Mesendoderm (in vitro differentiated cells): ENCODE measurements at regions not wholly inside any gene's neighbourhood (a gene's known extent, or its start where the extent isn't known, plus 50 kb on each side); places are given as distances from the start of the nearest gene placed in this dataset.
"Not testable (repeated sequence)": the region's sequence is repeated elsewhere in the genome, so short reads cannot be mapped to it uniquely, and the experiment has no call there.

Experiments
- DNase-seq: peaks from one replicate; pipeline ENCODE4 v3.0.0; 2013
- H2AK5ac ChIP-seq: 2 replicates; pipeline ENCODE4 v1.6.1; 2013; ENCODE audit warnings: low read length, inconsistent platforms
- H2BK120ac ChIP-seq: 2 replicates; pipeline ENCODE4 v1.6.1; 2013; ENCODE audit warnings: low read depth, mild to moderate bottlenecking, low read length, moderate library complexity, mixed read lengths
- H2BK15ac ChIP-seq: replicated peaks from 2 replicates; pipeline ENCODE4 v1.6.1; 2013; ENCODE audit warnings: low read depth, mild to moderate bottlenecking, moderate library complexity
- H2BK5ac ChIP-seq: 2 replicates; pipeline ENCODE4 v1.6.1; 2013; ENCODE audit warnings: low read length, inconsistent platforms
- H3K18ac ChIP-seq: 2 replicates; pipeline ENCODE4 v1.6.1; 2013; ENCODE audit warnings: mild to moderate bottlenecking, low read length, mixed read lengths
- H3K23ac ChIP-seq: one replicate; pipeline ENCODE4 v1.6.1; 2013; ENCODE audit warnings: low read length
- H3K27ac ChIP-seq: 2 replicates; pipeline ENCODE4 v1.5.1; 2013; ENCODE audit warnings: low read depth, mild to moderate bottlenecking, inconsistent platforms, low read length, moderate library complexity
- H3K27me3 ChIP-seq: 2 replicates; pipeline ENCODE4 v1.6.1; 2013; ENCODE audit warnings: low read length, control low read depth, mild to moderate bottlenecking, inconsistent platforms; ENCODE audit not compliant: insufficient read depth, poor library complexity
- H3K36me3 ChIP-seq: 2 replicates; pipeline ENCODE4 v1.6.1; 2013; ENCODE audit warnings: low read length, inconsistent platforms; ENCODE audit not compliant: control insufficient read depth, insufficient read depth
- H3K4ac ChIP-seq: one replicate; pipeline ENCODE4 v1.6.1; 2013; ENCODE audit warnings: low read depth, mild to moderate bottlenecking, low read length, moderate library complexity
- H3K4me1 ChIP-seq: 2 replicates; pipeline ENCODE4 v1.6.1; 2013; ENCODE audit warnings: low read depth, low read length, inconsistent platforms; ENCODE audit not compliant: control insufficient read depth
- H3K4me2 ChIP-seq: 2 replicates; pipeline ENCODE4 v1.6.1; 2013; ENCODE audit warnings: low read length
- H3K4me3 ChIP-seq: 2 replicates; pipeline ENCODE4 v1.5.1; 2013; ENCODE audit warnings: mild to moderate bottlenecking, low read length
- H3K56ac ChIP-seq: one replicate; pipeline ENCODE4 v1.6.1; 2013; ENCODE audit warnings: low read length
- H3K79me1 ChIP-seq: 2 replicates; pipeline ENCODE4 v1.6.1; 2013; ENCODE audit warnings: low read length, inconsistent platforms
- H3K79me2 ChIP-seq: 2 replicates; pipeline ENCODE4 v1.6.1; 2013; ENCODE audit warnings: mild to moderate bottlenecking, low read length; ENCODE audit not compliant: control insufficient read depth, insufficient read depth
- H3K9ac ChIP-seq: 2 replicates; pipeline ENCODE4 v1.6.1; 2013; ENCODE audit warnings: low read length, inconsistent platforms
- H4K5ac ChIP-seq: one replicate; pipeline ENCODE4 v1.6.1; 2013; ENCODE audit warnings: low read length
- H4K8ac ChIP-seq: one replicate; pipeline ENCODE4 v1.6.1; 2013; ENCODE audit warnings: low read depth, mild to moderate bottlenecking, control low read depth, low read length, moderate library complexity
- WGBS: extraction: QIAGEN DNeasy Blood & Tissue Kit; methylation state at CpG from one replicate; pipeline ENCODE4 v1.1.7; 2013; ENCODE audit warnings: low lambda C conversion rate, missing lambda C conversion rate; ENCODE audit not compliant: insufficient coverage; ENCODE audit errors: extremely low coverage; 5-methylcytosine and 5-hydroxymethylcytosine counted together

- not testable (repeated sequence) for DNase-seq, H3K27me3 ChIP-seq, H3K27ac ChIP-seq, H4K5ac ChIP-seq, H2AK5ac ChIP-seq, H3K4me2 ChIP-seq, H3K79me2 ChIP-seq, H3K79me1 ChIP-seq, H3K36me3 ChIP-seq, H3K18ac ChIP-seq, H3K4me3 ChIP-seq, H3K56ac ChIP-seq, H2BK120ac ChIP-seq, H3K4ac ChIP-seq, H3K9ac ChIP-seq, H3K23ac ChIP-seq, H2BK15ac ChIP-seq, H3K4me1 ChIP-seq, H4K8ac ChIP-seq, H2BK5ac ChIP-seq
- WGBS: no CpG with 5 or more reads among the region's 6 CpGs
Measured at GRCh38 chr12:31882682-31883081, 76.5 kb upstream of the RESF1 start.

GRCh38 chr12:31880340-31880739, 78.9 kb upstream of the RESF1 start:
- Histone ChIP-seq H2BK5ac (peak overlapping the region; percentile 100), H2AK5ac (peak overlapping the region; percentile 100), H4K5ac (peak overlapping the region; percentile 71), H3K4me1 (peaks cover 18% of the 10 kb centered on the region), H3K56ac (peak overlapping the region; percentile 89), H3K79me1 (no peaks in the 10 kb centered on the region), H3K27ac (peak overlapping the region; percentile 96), H3K9ac (peak overlapping the region; percentile 13), H4K8ac (no peak overlapping the region), H3K36me3 (no peaks in the 10 kb centered on the region), H3K27me3 (no peaks in the 10 kb centered on the region), H2BK120ac (peak overlapping the region; percentile 100), H2BK15ac (no peak overlapping the region), H3K4ac (no peak overlapping the region), H3K23ac (no peak overlapping the region), H3K4me3 (no peak overlapping the region), H3K18ac (peak overlapping the region; percentile 99), H3K79me2 (no peaks in the 10 kb centered on the region), H3K4me2 (no peak overlapping the region)
- peak; percentile 95 for DNase-seq

- H4K5ac ChIP-seq: no peak overlapping the region
- no peak overlapping the region for H2BK15ac ChIP-seq
- no peaks in the 10 kb centered on the region for H3K79me2 ChIP-seq
- peak overlapping the region; percentile 99 for H3K4ac ChIP-seq
- peak overlapping the region; percentile 94 for H3K27ac ChIP-seq
- peaks cover 24% of the 10 kb centered on the region for H3K4me1 ChIP-seq
- H4K8ac ChIP-seq: no peak overlapping the region
- H2AK5ac ChIP-seq: peak overlapping the region; percentile 1
- no peak overlapping the region for H3K4me2 ChIP-seq
- H3K79me1 ChIP-seq: no peaks in the 10 kb centered on the region
- H3K23ac ChIP-seq: no peak overlapping the region
- peak overlapping the region; percentile 100 for H3K18ac ChIP-seq
- peak overlapping the region; percentile 99 for H2BK5ac ChIP-seq
- no peaks in the 10 kb centered on the region for H3K27me3 ChIP-seq
- peak overlapping the region; percentile 63 for H3K56ac ChIP-seq
- no peaks in the 10 kb centered on the region for H3K36me3 ChIP-seq
- peak overlapping the region; percentile 36 for H3K9ac ChIP-seq
- DNase-seq: peak; percentile 66
- no peak overlapping the region for H3K4me3 ChIP-seq
- WGBS: no CpG with 5 or more reads among the region's 1 CpG
- peak overlapping the region; percentile 94 for H2BK120ac ChIP-seq
Measured at GRCh38 chr12:31877884-31878283, 81.3 kb upstream of the RESF1 start.

- Histone ChIP-seq H3K27ac (peak overlapping the region; percentile 94), H3K56ac (peak overlapping the region; percentile 45)
Measured at GRCh38 chr12:31876568-31877424, 82.4 kb upstream of the RESF1 start.

GRCh38 chr12:31875609-31875964, 83.6 kb upstream of the RESF1 start:
- Histone ChIP-seq H2BK15ac (no peak overlapping the region), H3K4ac (peak overlapping the region; percentile 62), H3K27me3 (no peaks in the 10 kb centered on the region), H4K5ac (no peak overlapping the region), H3K9ac (no peak overlapping the region), H3K4me3 (no peak overlapping the region), H3K79me1 (no peaks in the 10 kb centered on the region), H3K36me3 (no peaks in the 10 kb centered on the region), H2BK120ac (peak overlapping the region; percentile 52), H2AK5ac (no peak overlapping the region), H3K56ac (peak overlapping the region; percentile 74), H2BK5ac (peak overlapping the region; percentile 91), H3K4me2 (no peak overlapping the region), H3K4me1 (peaks cover 24% of the 10 kb centered on the region), H4K8ac (no peak overlapping the region), H3K27ac (peak overlapping the region; percentile 78), H3K18ac (peak overlapping the region; percentile 83), H3K79me2 (no peaks in the 10 kb centered on the region), H3K23ac (no peak overlapping the region)
- no CpG with 5 or more reads among the region's 8 CpGs for WGBS
- no peak for DNase-seq

More at GRCh38 chr12:31876568-31877424, 82.4 kb upstream of the RESF1 start:
- no peaks in the 10 kb centered on the region for H3K36me3 ChIP-seq
- peaks cover 24% of the 10 kb centered on the region for H3K4me1 ChIP-seq
- H3K4me3 ChIP-seq: no peak overlapping the region
- no peak overlapping the region for H4K8ac ChIP-seq
- peak overlapping the region; percentile 24 for H3K9ac ChIP-seq
- H2BK120ac ChIP-seq: peak overlapping the region; percentile 99
- DNase-seq: peak; percentile 58
- H3K4me2 ChIP-seq: no peak overlapping the region
- peak overlapping the region; percentile 99 for H3K4ac ChIP-seq
- H3K27me3 ChIP-seq: no peaks in the 10 kb centered on the region
- H3K79me1 ChIP-seq: no peaks in the 10 kb centered on the region
- peak overlapping the region; percentile 95 for H3K18ac ChIP-seq
- peak overlapping the region; percentile 100 for H2BK15ac ChIP-seq
- no peak overlapping the region for H4K5ac ChIP-seq
- H3K79me2 ChIP-seq: no peaks in the 10 kb centered on the region
- 100% methylated on average over 1 of the region's 13 CpGs for WGBS
- no peak overlapping the region for H3K23ac ChIP-seq
- peak overlapping the region; percentile 99 for H2AK5ac ChIP-seq
- peak overlapping the region; percentile 99 for H2BK5ac ChIP-seq
